Activated CD4-positive, alpha-beta T cell treated with anti-CD3 and anti-CD28 coated beads, Interleukin-2, amount 10 ng/mL, durations not matched to agents 24 days and 14 days (primary cell): ENCODE measurements at regions not wholly inside any gene's neighbourhood (a gene's known extent, or its start where the extent isn't known, plus 50 kb on each side); places are given as distances from the start of the nearest gene placed in this dataset.

Source experiments
- DNase-seq: peaks from one replicate; pipeline ENCODE4 v3.0.0; 2022
- H3K27ac Mint-ChIP-seq: one replicate; pipeline ENCODE4 v1.8.0; 2022; ENCODE audit warnings: mild to moderate bottlenecking, mixed read lengths
- H3K27me3 Mint-ChIP-seq: one replicate; pipeline ENCODE4 v1.8.0; 2022; ENCODE audit warnings: mixed read lengths
- H3K36me3 Mint-ChIP-seq: one replicate; pipeline ENCODE4 v1.8.0; 2022; ENCODE audit warnings: low read depth, mild to moderate bottlenecking, mixed read lengths
- H3K4me1 Mint-ChIP-seq: one replicate; pipeline ENCODE4 v1.8.0; 2021; ENCODE audit warnings: mixed read lengths
- H3K4me3 Mint-ChIP-seq: one replicate; pipeline ENCODE4 v1.8.0; 2022; ENCODE audit warnings: mild to moderate bottlenecking, moderate library complexity, mixed read lengths
- H3K9me3 Mint-ChIP-seq: one replicate; pipeline ENCODE4 v1.8.0; 2021; ENCODE audit warnings: mixed read lengths
- intact Hi-C: fragments of 100-400 bp; cut with micrococcal nuclease; formaldehyde crosslinking; loops from one replicate; pipeline ENCODE4 v1.15.1; 2023

DNA sequence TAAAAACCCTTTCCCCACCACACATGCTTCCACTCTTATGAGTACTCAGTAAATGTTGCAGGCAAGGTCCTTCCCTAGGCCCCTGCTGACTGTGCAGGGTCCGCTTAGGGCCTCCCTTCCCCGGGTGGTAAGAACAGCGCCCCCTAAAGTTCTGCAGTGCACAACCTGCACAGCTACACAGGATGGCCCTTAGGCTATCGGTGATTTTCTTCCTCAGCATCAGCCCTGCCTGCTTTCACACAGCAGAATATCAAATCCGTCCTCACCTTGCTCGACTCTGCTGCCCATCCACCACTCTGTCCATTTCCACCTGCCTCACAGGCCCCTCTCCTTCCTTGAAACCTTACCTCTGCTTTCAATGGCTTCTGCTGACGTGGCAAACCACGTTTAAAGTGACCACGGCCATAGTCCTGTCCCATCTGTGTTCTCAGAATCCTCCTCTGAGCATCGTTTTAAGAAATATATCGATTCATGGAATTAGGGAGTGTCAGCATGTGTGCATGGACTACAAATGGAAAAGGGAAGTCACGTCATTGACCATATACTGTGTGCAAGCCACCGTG, 51.4 kb upstream of the TMEM132E start:
- no peaks in the 10 kb centered on the region for H3K4me1 Mint-ChIP-seq
- no peaks in the 10 kb centered on the region for H3K36me3 Mint-ChIP-seq
- no peak overlapping the region for H3K4me3 Mint-ChIP-seq
- H3K27ac Mint-ChIP-seq: no peak overlapping the region
- DNase-seq: no peak
- intact Hi-C loops: no loop called here
- no peaks in the 10 kb centered on the region for H3K9me3 Mint-ChIP-seq
- H3K27me3 Mint-ChIP-seq: peaks cover 25% of the 10 kb centered on the region

DNA sequence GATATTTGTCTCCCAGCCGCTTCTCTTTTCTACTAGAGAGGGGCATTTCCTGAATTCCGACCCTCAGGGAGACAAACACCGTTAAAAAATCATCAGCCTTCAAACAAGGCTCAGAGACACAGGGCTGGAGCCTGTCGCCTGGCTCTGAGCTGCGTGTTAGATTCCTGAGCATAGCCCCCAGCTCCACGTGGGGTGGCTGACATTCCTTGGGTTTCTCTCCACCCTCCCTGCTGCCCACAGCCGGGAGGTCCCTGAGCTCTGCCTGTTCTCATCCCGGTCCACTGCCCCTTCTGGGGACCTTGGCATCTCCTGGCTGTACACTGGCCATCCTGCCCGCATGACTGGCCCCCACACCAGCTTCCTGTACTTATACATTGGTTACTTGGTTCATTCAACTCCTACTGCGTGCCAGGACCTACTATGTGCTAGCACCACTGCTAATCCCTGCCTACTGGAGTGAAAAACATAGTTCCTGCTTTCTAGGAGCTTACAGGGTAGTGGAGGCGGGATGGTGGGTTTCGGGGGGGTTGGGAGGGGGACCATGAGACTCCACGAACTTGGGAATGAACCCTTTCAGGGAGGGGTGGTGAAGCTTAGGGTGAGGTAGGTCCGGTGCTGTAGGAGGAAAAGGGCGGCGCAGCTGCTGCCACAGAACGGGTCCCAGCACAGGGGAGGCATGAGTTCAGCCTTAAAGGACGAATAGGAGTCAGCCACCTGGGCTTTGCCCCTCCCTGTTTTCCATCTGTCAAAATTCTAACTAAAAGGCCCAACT, 52.1 kb upstream of the TMEM132E start:
- no peak overlapping the region for H3K27ac Mint-ChIP-seq
- no peak for DNase-seq

DNA sequence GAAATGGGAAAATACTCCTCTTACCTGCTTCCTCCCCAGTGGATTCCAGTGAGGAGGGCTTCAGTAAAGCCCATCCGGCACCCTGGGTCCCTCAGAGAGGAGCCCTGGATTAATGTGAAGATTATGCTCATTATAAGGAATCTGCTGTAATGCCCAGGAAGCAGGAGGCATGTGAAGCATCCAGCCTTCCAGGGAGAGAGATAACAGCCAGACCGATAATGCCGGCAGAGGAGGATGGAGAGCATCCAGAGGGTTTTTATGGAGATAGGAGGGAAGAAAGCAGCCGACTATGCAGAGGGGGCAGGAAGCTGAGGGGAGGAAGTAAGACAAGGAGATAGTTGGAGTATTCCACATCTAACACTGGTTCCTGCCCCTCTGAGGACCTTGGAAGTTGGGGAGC, 53.7 kb upstream of the TMEM132E start:
- no peaks in the 10 kb centered on the region for H3K4me1 Mint-ChIP-seq
- H3K9me3 Mint-ChIP-seq: no peaks in the 10 kb centered on the region
- intact Hi-C loops: no loop called here
- no peaks in the 10 kb centered on the region for H3K36me3 Mint-ChIP-seq
- no peak for DNase-seq
- peaks cover 17% of the 10 kb centered on the region for H3K27me3 Mint-ChIP-seq
- no peak overlapping the region for H3K27ac Mint-ChIP-seq
- H3K4me3 Mint-ChIP-seq: no peak overlapping the region

More for the DNA sequence above, 52.1 kb upstream of the TMEM132E start:
- Mint-ChIP-seq H3K4me3 (no peak overlapping the region), H3K36me3 (no peaks in the 10 kb centered on the region), H3K4me1 (no peaks in the 10 kb centered on the region), H3K9me3 (no peaks in the 10 kb centered on the region), H3K27me3 (peaks cover 22% of the 10 kb centered on the region)
- intact Hi-C loops: no loop called here

DNA sequence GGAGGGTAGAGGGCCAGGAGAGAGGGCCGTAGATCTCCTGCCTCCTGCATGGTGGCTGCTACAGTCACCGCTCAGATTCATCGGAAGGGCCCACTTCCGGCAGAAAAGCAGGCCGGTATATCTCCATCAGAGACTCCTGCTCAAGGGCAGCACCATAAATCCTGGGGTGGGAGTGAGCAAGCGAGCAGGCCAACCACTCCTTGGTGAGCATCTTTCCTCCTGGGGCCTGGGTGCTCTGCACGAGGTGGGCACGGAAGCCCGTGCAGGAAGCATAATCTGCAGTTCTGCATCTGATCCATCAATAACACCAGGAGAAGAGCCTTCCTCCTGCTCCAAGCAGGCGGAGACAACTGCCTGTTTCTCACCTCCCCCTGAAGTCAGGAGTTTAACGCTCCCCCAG, 57.4 kb upstream of the TMEM132E start:
- no peaks in the 10 kb centered on the region for H3K36me3 Mint-ChIP-seq
- H3K27ac Mint-ChIP-seq: no peak overlapping the region
- intact Hi-C loops: no loop called here
- no peak for DNase-seq
- H3K4me1 Mint-ChIP-seq: no peaks in the 10 kb centered on the region
- no peaks in the 10 kb centered on the region for H3K9me3 Mint-ChIP-seq
- H3K27me3 Mint-ChIP-seq: peaks cover 2% of the 10 kb centered on the region
- H3K4me3 Mint-ChIP-seq: no peak overlapping the region

DNA sequence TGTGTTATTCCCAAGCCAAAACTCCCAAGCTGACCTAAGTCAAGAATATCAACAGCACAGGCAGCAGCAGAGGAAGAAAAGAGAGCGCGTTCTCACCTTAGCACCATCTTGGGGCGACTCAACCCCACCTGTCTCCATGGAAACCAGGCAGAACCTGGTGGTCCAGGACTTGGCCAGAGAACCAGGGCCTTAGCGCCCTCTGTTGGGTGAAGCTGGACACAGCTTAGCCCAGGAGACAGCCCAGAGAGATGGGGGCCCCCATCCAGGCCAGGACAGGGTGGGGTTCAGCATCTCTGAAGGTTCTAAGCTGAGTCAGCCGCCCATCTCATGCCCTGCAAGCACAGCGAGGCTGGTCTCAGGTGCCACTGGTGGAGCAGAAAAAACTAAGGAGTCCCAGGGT, 60.1 kb upstream of the TMEM132E start:
- peak; percentile 60 for DNase-seq
- peaks cover 9% of the 10 kb centered on the region for H3K27me3 Mint-ChIP-seq
- no peaks in the 10 kb centered on the region for H3K4me1 Mint-ChIP-seq
- no peaks in the 10 kb centered on the region for H3K9me3 Mint-ChIP-seq
- H3K36me3 Mint-ChIP-seq: no peaks in the 10 kb centered on the region
- H3K4me3 Mint-ChIP-seq: no peak overlapping the region
- H3K27ac Mint-ChIP-seq: no peak overlapping the region
- intact Hi-C loops: no loop called here

DNA sequence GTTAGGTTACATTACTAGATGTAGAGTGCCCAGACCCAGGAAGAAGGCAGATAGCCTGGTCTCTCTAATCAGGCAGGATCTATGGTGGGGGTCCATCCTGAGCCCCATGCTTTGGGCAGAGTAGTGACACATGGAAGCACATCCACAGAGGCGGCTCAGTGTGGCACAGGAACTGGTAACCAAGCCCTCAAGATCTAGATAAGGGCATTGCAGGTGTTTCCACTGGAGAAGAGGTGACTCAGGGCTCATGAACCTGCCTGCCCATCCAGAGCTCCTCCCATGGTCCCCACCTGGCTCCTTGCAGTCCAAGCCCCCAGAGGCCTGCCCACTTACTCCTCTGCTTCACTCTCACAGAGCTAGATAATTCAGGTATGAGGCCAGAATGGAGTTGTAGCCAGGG, 62.0 kb upstream of the TMEM132E start:
- Mint-ChIP-seq H3K27me3 (peaks cover 10% of the 10 kb centered on the region), H3K9me3 (no peaks in the 10 kb centered on the region), H3K4me1 (no peaks in the 10 kb centered on the region), H3K27ac (no peak overlapping the region), H3K4me3 (no peak overlapping the region), H3K36me3 (no peaks in the 10 kb centered on the region)
- DNase-seq: no peak
- intact Hi-C loops: no loop called here

DNA sequence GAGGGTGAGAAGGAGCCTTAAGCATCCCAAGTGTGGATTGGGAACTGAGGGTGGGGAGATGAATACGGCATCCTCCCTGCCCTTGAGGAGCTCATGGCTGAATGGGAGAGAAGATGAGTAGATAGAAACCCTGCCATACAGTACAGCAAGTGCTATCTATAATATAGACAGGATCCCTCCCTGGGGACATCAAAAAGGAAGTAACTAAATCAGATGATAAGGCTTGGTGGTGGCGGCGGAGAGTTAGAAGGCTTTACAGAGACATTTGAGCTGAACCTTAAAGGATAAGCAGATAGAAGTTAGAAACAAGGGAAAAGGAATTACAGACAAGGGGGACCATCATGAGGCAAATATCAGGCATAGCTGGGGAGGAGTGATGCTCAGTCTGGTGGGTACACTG, 67.5 kb upstream of the TMEM132E start:
- H3K4me3 Mint-ChIP-seq: no peak overlapping the region
- H3K27me3 Mint-ChIP-seq: peaks cover 41% of the 10 kb centered on the region
- no peaks in the 10 kb centered on the region for H3K4me1 Mint-ChIP-seq
- no peak for DNase-seq
- intact Hi-C loops: no loop called here
- no peak overlapping the region for H3K27ac Mint-ChIP-seq
- H3K9me3 Mint-ChIP-seq: no peaks in the 10 kb centered on the region
- no peaks in the 10 kb centered on the region for H3K36me3 Mint-ChIP-seq

DNA sequence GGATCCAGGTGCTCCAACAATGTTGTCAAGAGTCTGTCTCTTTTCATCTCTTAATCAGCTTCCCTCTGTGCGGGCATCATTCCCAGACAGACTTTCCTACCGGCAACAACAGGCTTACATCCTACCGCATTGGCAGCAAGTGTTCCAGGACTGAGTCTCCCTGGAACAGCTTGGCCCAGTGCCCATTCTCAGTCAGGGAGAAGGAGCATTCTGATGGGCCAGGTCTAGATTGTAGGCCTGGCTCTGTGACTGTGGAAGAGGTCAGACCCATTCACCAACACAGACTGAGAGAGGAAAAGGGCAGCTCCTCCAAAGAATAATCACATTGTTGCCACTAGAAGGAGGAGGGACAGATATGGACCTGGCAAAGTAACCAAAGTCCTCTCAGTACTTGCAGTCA, 68.1 kb upstream of the TMEM132E start:
- Mint-ChIP-seq H3K27ac (no peak overlapping the region), H3K36me3 (no peaks in the 10 kb centered on the region), H3K4me3 (no peak overlapping the region), H3K9me3 (no peaks in the 10 kb centered on the region), H3K4me1 (no peaks in the 10 kb centered on the region), H3K27me3 (peaks cover 45% of the 10 kb centered on the region)
- intact Hi-C loops: no loop called here
- DNase-seq: no peak

DNA sequence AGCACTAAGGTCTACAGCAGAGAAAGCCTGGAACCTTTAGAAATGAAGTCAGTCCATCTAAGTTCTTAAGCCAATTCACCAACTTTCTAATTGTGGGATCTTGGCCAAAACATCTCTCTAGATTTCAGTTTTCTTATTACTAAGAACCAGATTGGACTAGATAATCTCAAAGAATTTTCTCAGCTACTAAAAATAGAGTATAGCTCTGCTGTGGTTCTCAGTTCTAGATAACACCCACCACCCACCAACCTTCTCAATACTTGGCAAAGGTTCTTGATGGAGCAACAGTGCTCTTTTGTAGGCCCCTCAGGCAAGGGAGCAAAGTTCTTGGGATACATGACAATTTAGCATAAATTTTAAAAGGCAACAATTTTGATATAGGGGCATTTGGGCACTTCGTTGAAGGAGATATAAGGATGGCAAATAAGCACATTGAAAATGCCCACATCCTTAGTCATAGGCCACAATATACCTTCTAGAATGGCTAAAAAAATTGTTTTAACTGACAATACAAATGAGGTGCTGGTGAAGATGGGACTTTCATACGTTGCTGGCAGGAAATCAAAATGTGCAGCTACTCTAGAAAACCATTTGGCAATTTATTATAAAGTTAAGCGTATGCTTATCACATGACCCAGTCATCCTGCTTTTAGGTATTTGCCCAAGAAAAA, 74.4 kb upstream of the TMEM132E start:
- Mint-ChIP-seq H3K27ac (no peak overlapping the region), H3K36me3 (no peaks in the 10 kb centered on the region), H3K9me3 (no peaks in the 10 kb centered on the region), H3K4me1 (peaks cover 8% of the 10 kb centered on the region), H3K4me3 (no peak overlapping the region), H3K27me3 (peaks cover 39% of the 10 kb centered on the region)
- intact Hi-C loops: no loop called here
- DNase-seq: no peak

DNA sequence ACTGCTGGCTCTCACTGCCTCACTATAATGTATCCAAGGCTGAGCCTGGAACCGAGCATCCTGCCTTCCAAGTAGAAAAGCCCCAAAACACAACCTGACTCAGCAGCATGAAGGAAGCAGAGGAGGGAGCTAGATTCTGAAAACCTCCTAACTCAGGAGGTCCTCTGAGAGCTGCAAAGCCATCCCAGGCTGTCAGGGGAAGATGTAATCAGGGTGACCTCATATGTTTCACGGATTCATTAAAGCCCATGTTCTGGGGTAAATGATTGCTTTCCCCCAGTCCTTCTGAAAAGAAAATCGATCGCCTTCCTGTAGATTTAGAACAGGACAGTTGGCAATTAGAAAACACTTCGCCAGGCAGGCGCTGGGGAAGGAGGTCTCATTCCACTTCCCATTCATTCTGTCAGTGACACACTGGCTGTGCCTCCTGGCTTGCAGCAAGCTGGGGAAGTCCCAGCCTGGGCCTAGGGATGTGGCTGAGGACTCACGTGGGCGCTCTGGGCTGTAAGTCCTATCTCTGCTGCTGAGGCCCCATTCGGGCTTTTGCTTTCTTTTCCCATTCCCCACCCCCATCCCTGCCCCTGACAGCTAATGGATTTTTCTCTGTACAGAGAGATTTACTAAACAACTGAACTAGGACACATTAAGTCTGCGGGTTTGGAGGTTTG, 75.7 kb upstream of the TMEM132E start:
- Mint-ChIP-seq H3K27ac (no peak overlapping the region), H3K27me3 (peaks cover 34% of the 10 kb centered on the region), H3K9me3 (no peaks in the 10 kb centered on the region), H3K4me3 (no peak overlapping the region), H3K36me3 (no peaks in the 10 kb centered on the region), H3K4me1 (peaks cover 8% of the 10 kb centered on the region)
- no peak for DNase-seq
- intact Hi-C loops: no loop called here

DNA sequence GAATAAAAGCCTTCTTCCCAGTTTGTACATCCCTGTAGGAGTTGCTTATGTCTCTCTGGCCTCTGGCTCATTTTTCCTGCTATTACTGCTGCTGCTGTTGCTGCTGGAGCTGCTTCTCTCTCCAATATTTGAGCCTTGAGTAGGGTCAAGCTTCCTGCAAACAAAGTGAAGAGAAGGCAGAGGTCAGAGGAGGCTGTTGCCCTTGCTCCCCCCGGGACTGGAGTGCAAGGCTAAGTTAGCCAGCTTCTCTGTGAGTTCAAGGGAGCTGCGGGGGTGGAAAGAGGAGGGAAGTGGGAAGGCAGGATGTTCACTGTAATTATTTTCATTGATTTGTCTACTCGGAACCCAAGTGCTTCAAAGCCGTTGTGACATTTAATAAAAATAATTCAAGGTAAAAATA, 77.0 kb upstream of the TMEM132E start:
- Mint-ChIP-seq H3K27ac (no peak overlapping the region), H3K36me3 (no peaks in the 10 kb centered on the region), H3K4me3 (no peak overlapping the region), H3K4me1 (peaks cover 8% of the 10 kb centered on the region), H3K9me3 (no peaks in the 10 kb centered on the region), H3K27me3 (peaks cover 30% of the 10 kb centered on the region)
- DNase-seq: no peak
- intact Hi-C loops: no loop called here

DNA sequence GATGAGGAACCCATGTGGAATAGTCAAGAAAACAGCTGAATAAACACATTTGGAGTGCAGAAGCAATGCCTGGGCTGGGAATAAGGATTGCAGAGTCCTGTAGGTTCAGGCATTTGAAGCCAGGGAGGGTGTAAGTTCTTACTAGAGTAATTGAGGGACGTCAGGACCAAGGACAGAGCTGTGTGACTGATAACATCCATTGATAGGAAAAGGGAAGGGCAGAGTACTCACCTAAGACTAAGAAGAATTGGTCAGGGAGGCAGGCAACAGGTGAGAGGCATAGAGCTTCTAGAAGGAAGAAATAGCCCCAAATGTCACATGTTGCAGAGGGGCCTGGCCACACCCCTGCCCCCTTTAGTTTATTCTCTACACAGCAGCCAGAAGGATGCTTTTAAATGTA, 79.8 kb upstream of the TMEM132E start:
- Mint-ChIP-seq H3K4me1 (peaks cover 5% of the 10 kb centered on the region), H3K27ac (no peak overlapping the region), H3K27me3 (peaks cover 15% of the 10 kb centered on the region), H3K9me3 (no peaks in the 10 kb centered on the region), H3K36me3 (no peaks in the 10 kb centered on the region), H3K4me3 (no peak overlapping the region)
- peak; percentile 71 for DNase-seq
- intact Hi-C loops: no loop called here

DNA sequence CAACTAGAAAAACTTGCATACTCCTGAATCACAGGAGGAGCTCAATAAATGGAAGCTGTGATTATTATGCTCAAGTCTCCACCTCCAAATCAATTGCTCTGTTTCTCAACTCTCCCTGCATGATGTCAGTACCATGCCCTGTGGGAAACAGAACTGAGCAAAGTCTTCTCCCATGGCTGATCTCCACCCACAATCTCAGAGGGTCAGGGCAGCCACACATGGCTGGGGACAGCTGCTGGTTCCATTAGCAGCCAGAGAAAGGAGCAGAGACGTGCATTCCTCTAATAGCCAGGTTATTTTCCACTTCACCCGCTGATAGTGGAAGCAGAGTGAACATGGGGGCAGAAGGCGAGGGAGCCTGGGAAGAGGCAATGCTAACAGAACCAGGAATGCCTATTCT, 85.5 kb upstream of the TMEM132E start:
- Mint-ChIP-seq H3K27me3 (peaks cover 9% of the 10 kb centered on the region), H3K4me3 (no peak overlapping the region), H3K27ac (no peak overlapping the region), H3K36me3 (no peaks in the 10 kb centered on the region), H3K9me3 (no peaks in the 10 kb centered on the region), H3K4me1 (no peaks in the 10 kb centered on the region)
- intact Hi-C loops: no loop called here
- no peak for DNase-seq

DNA sequence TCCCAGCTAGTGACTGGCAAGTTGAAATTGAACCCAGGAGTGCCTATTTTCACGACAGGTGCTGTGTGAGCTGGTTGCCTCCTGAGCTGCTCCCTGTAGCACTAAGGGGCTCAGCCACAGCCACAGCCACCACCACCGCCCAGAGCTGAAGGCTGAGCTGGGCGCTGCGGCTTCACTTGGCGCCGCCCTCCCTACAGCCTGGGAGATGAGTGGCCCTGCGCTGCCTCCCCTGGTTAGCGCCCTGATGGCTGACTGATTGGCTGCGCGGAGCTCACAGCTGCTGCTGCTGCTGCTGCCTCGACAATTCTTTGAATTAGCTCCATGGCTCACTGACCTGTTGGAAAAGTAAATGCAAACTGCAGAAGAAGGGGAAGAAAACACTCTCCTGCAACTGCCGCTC, 91.8 kb upstream of the TMEM132E start:
- intact Hi-C loops: no loop called here
- Mint-ChIP-seq H3K9me3 (no peaks in the 10 kb centered on the region), H3K4me3 (no peak overlapping the region), H3K4me1 (peaks cover 3% of the 10 kb centered on the region), H3K27ac (no peak overlapping the region), H3K36me3 (no peaks in the 10 kb centered on the region), H3K27me3 (peaks cover 13% of the 10 kb centered on the region)
- DNase-seq: no peak
